ENCODE measurements at regions not wholly inside any gene's neighbourhood (a gene's known extent, or its start where the extent isn't known, plus 50 kb on each side); places are given as distances from the start of the nearest gene placed in this dataset.
"Not testable (repeated sequence)": the region's sequence is repeated elsewhere in the genome, so short reads cannot be mapped to it uniquely, and the experiment has no call there.

GRCh38 chrX:136975684-136976470, 57.9 kb downstream of the GPR101 start:
- DNase-seq (ENCODE audit: low read depth): no peak

DNA sequence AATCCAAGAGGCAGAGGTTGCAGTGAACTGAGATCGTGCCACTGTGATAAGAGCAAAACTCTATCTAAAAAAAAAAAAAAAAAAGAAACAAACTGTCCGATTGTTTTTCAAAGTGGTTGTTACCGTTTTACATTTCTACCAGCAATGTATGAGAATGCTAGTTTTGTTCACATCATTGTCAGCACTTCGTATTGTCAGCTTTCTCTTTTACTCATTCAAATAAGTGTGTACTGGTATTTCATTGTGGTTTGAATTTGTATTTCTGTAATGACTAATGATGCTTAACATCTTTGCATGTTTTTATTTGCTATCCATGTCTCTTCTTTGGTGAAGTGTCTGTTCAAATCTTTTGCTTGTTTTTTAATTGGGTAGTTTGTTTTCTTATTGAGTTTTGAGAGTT, 65.8 kb downstream of the GPR101 start:
- DNase-seq (ENCODE audit: low read depth): peak; percentile 6

GRCh38 chrX:136963973-136964372, 69.8 kb downstream of the GPR101 start:
- DNase-seq (ENCODE audit: low read depth): no peak

DNA sequence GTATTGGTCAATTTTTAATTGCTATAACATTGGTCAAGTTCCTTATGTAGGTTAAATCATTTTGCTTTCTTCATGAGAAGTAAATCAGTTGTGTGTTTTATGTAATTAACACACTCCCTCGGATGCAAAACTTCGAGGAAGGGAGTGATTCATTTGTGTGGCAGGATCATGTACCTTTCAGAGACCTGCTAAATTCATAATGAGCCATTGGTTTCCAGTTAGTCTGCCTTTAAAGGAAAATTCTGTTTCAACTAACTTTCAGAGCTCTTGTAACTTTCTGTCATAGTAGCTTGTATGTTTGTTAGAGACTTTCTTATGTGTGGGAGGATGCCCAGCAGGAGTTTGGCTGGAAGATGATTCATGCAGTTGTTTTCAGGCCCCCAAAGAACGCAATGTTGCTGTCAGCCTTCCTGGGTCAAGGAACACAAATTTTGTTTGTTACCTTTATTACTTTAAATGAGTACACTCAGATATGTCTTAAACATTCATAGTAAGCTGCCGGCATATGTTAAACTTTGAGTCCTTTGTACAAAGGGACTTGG, 72.1 kb downstream of the GPR101 start:
- DNase-seq (ENCODE audit: low read depth): peak; percentile 9

DNA sequence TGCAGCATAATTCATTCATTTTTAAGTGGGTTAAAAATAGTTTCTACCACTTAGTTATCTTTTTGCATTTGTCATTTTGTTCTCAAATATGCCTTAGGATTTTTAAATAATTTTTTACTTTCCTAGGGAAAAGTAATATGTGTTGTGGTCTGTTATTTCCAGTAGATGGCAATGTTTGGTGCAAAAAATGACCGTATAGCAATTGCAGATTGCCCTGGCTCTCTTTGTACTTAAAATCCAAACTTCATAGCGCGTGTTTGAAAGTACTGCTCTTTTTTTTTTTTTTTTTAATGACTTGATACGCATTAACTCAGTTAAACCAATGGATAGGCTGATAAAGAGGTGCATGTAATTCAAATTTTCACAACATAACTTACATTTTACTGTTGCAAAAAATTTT, 74.4 kb upstream of the RBMX start:
- peak; percentile 31 for DNase-seq (ENCODE audit: low read depth)

- DNase-seq (ENCODE audit: low read depth): peak; percentile 70
Measured at GRCh38 chrX:136953867-136954787, 73.6 kb upstream of the RBMX start.

- no peak for DNase-seq (ENCODE audit: low read depth)
Measured at GRCh38 chrX:136950211-136950610, 69.7 kb upstream of the RBMX start.

GRCh38 chrX:136941396-136942337, 61.1 kb upstream of the RBMX start:
- no peak for DNase-seq (ENCODE audit: low read depth)

- no peak for DNase-seq (ENCODE audit: low read depth)
Measured at GRCh38 chrX:136936183-136936549, 55.6 kb upstream of the RBMX start.

GRCh38 chrX:136935533-136936182, 55.1 kb upstream of the RBMX start:
- not testable (repeated sequence) for DNase-seq (ENCODE audit: low read depth)

DNA sequence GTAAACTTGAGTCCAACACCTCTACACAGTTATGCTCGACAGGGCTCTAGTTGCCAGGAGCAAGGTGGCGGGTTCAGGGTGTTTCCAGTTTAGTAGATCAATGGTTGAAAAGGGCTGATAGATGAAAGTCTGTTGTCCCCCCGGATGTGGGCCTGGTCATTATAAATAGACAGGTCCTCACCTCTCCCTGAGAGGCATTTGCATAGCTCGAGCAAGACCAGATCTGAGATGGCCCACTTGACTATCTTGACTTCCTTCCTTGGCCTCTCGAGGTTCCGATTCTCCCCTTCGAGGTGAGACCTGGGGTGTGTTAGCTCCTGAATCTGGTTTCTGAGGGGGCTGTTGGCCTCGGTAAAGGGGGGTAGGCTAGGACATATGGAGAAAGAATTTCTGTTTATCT, 54.1 kb upstream of the RBMX start:
- DNase-seq (ENCODE audit: low read depth): not testable (repeated sequence)

DNA sequence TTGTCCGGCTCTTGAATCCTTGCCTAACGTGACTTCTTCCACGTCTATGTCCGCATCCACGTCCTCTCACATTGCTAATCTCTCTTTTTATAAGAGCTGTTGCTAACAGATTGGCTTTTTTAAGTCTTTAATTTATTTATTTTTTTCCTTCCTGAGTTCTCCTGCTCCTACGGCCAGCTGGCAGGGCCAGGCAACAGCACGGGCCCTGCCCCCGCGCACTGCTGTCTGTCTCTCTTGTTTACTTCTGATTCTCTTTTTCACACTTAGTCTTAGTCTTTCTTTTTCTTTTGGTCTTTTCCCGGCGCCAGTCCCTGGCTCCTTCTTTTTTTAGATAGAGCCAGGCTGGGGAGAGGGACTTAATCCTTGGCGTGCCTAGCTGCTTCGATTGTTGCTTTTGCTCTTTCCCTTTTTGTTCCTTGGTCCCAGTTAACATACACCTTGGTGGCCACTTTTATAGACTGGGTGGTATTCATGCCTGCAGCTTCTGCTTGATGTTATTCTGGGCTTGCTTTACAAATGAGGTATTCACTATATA, 53.2 kb upstream of the RBMX start:
- DNase-seq (ENCODE audit: low read depth): no peak

GRCh38 chrX:136931661-136932060, 51.1 kb upstream of the RBMX start:
- no peak for DNase-seq (ENCODE audit: low read depth)
